A549 (cell line): ENCODE measurements at regions not wholly inside any gene's neighbourhood (a gene's known extent, or its start where the extent isn't known, plus 50 kb on each side); places are given as distances from the start of the nearest gene placed in this dataset.

Source experiments
- ATAC-seq, 2 experiments: fragments of 200-7000 bp in 1 of 2; fragments of >200 bp in 1 of 2; cut with Nextera tagmentation in 1 of 2; cut with Tn5 transposase in 1 of 2; 3 replicates each; pipeline versions ENCODE4 v1.8.0 to v1.9.1; 2018 to 2020; ENCODE audit warnings: mild to moderate bottlenecking in 1 of 2, moderate library complexity in 1 of 2
- CTCF ChIA-PET: fragments of 300-600 bp; sonication (Branson Sonifier 250); formaldehyde crosslinking; extraction: SDS; loops from one replicate; lab custom pipeline; 2021; ENCODE audit warnings: antibody characterized with exemption, inconsistent platforms; lab: Yijun Ruan, JAX
- POLR2A ChIA-PET: fragments of 350-600 bp; formaldehyde crosslinking; extraction: SDS; loops from one replicate; lab custom pipeline; 2021; ENCODE audit warnings: antibody characterized with exemption, inconsistent platforms; lab: Yijun Ruan, JAX
- DNase-seq, 2 experiments: peaks; one replicate each; pipeline versions ENCODE4 v3.0.0 to v3.0.0-alpha.2; 2011 to 2016; ENCODE audit warnings: low read depth in 1 of 2, low spot score in 1 of 2
- FAIRE-seq: peaks from 2 replicates; lab custom pipeline; 2011; peaks lifted over from hg19 to GRCh38; lab: Jason Lieb, UNC
- H3K27ac ChIP-seq, 2 experiments: fragments of >200 bp; sonication (Bioruptor Twin); formaldehyde crosslinking; 3 replicates each; pipeline ENCODE4 v1.5.1; 2016 to 2017
- H3K4me1 ChIP-seq: fragments of >200 bp; sonication (Bioruptor Twin); formaldehyde crosslinking; 3 replicates; pipeline ENCODE4 v1.6.1; 2016
- H3K4me2 ChIP-seq: fragments of >200 bp; sonication (Bioruptor Twin); formaldehyde crosslinking; 3 replicates; pipeline ENCODE4 v1.6.1; 2016
- H3K4me3 ChIP-seq: fragments of >200 bp; sonication (Bioruptor Twin); formaldehyde crosslinking; 3 replicates; pipeline ENCODE4 v1.5.1; 2016
- H3K9me3 ChIP-seq: fragments of >200 bp; sonication (Bioruptor Twin); formaldehyde crosslinking; 3 replicates; pipeline ENCODE4 v1.6.1; 2016
- BCL3 ChIP-seq: fragments of >200 bp; sonication (Bioruptor Twin); formaldehyde crosslinking; IDR thresholded peaks from 3 replicates; pipeline ENCODE4 v1.6.1; 2016
- CTCF ChIP-seq: fragments of >200 bp; sonication (Bioruptor Twin); formaldehyde crosslinking; IDR thresholded peaks from 3 replicates; pipeline ENCODE4 v1.5.1; 2016
- EHMT2 ChIP-seq: fragments of 200-600 bp; sonication (generic); IDR thresholded peaks from 2 replicates; pipeline ENCODE4 v1.6.1; 2016; ENCODE audit warnings: antibody characterized with exemption, low read depth, mild to moderate bottlenecking, moderate library complexity
- FOSL2 ChIP-seq, 2 experiments: fragments of 450-650 bp in 1 of 2; fragments of >200 bp in 1 of 2; sonication (Bioruptor Twin) in 1 of 2; formaldehyde crosslinking; IDR thresholded peaks; 2 replicates each; pipeline versions ENCODE4 v1.5.0 to v1.6.1; 2016 to 2020; ENCODE audit warnings: mild to moderate bottlenecking in 1 of 2, moderate library complexity in 1 of 2
- HDAC2 ChIP-seq: fragments of 200-600 bp; sonication (generic); IDR thresholded peaks from 2 replicates; pipeline ENCODE4 v1.6.1; 2016
- HES2 ChIP-seq: fragments of >200 bp; sonication (Bioruptor Twin); formaldehyde crosslinking; IDR thresholded peaks from 2 replicates; pipeline ENCODE4 v1.6.1; 2016
- HMGXB4 ChIP-seq: fragments of 250-450 bp; sonication (Bioruptor Pico); IDR thresholded peaks from 2 replicates; pipeline ENCODE4 v1.5.0; 2021; ENCODE audit warnings: mild to moderate bottlenecking, moderate library complexity, borderline replicate concordance
- HOXA7 ChIP-seq: fragments of 250-450 bp; sonication (Bioruptor Pico); IDR thresholded peaks from 2 replicates; pipeline ENCODE4 v1.5.0; 2020; ENCODE audit warnings: mild to moderate bottlenecking, moderate library complexity
- HOXB5 ChIP-seq: fragments of 250-450 bp; sonication (Bioruptor Pico); IDR thresholded peaks from 2 replicates; pipeline ENCODE4 v1.5.0; 2020; ENCODE audit warnings: mild to moderate bottlenecking, moderate library complexity
- NPAS2 ChIP-seq: fragments of 250-450 bp; sonication (Bioruptor Pico); IDR thresholded peaks from 2 replicates; pipeline ENCODE4 v1.8.0; 2022; ENCODE audit warnings: mild to moderate bottlenecking, moderate library complexity, borderline replicate concordance
- PBX3 ChIP-seq: IDR thresholded peaks from 2 replicates; pipeline ENCODE4 v1.6.1; 2012
- POLR2AphosphoS2 ChIP-seq: conservative IDR thresholded peaks from 2 replicates; pipeline ENCODE4 v1.6.1; 2012; ENCODE audit warnings: low read length, improper control_type of control experiment, inconsistent platforms
- RARB ChIP-seq: fragments of 250-450 bp; sonication (Bioruptor Pico); IDR thresholded peaks from 2 replicates; pipeline ENCODE4 v1.8.0; 2021; ENCODE audit warnings: mild to moderate bottlenecking, moderate library complexity
- SMC3 ChIP-seq: fragments of >200 bp; sonication (Bioruptor Twin); formaldehyde crosslinking; IDR thresholded peaks from 3 replicates; pipeline ENCODE4 v1.6.1; 2018; ENCODE audit warnings: inconsistent platforms
- TP53 ChIP-seq: fragments of 250-450 bp; sonication (Bioruptor Pico); IDR thresholded peaks from 2 replicates; pipeline ENCODE4 v1.5.0; 2021; ENCODE audit warnings: mild to moderate bottlenecking, moderate library complexity
- ZC3H11A ChIP-seq: fragments of 450-650 bp; IDR thresholded peaks from 2 replicates; pipeline ENCODE4 v1.6.1; 2014; ENCODE audit warnings: antibody characterized with exemption, mild to moderate bottlenecking
- ZNF302 ChIP-seq: fragments of 250-450 bp; sonication (Bioruptor Pico); IDR thresholded peaks from 2 replicates; pipeline ENCODE4 v1.9.0; 2021; ENCODE audit warnings: inconsistent platforms, mild to moderate bottlenecking, moderate library complexity
- ZSCAN20 ChIP-seq: fragments of 250-450 bp; sonication (Bioruptor Pico); IDR thresholded peaks from 2 replicates; pipeline ENCODE4 v1.8.0; 2022; ENCODE audit warnings: mild to moderate bottlenecking, moderate library complexity
- WGBS: methylation state at CpG from one replicate; pipeline ENCODE4 v1.1.6; 2017; ENCODE audit errors: missing lambda C conversion rate; 5-methylcytosine and 5-hydroxymethylcytosine counted together

- Histone ChIP-seq H3K4me2 (no peak overlapping the region), H3K9me3 (peaks cover 10% of the 10 kb centered on the region; the same call in 1 of the 3 replicates), H3K27ac (no peak overlapping the region), H3K4me1 (no peaks in the 10 kb centered on the region), H3K4me3 (no peak overlapping the region)
- DNase-seq = no peak
- no peak for ATAC-seq
- ChIA-PET CTCF (interaction anchor here (0.6 kb wide), 1 partner anchor 170 kb away, joined by 3 read pairs; no protein-coding TSS in a partner anchor), POLR2A (no interaction called here)
- no peak for FAIRE-seq
- TF ChIP-seq FOSL2 (IDR thresholded peaks at IDR 0.05) = no peak
- TF ChIP-seq FOSL2 (CRISPR knock-in tag; IDR thresholded peaks at IDR 0.05) = no peak
- no peak for TF ChIP-seq HOXB5 (CRISPR knock-in tag)
- 0% methylated on average over 1 of the region's 1 CpG for WGBS
These were observed 153.7 kb upstream of the ZBTB40 start for GRCh38 chr1:22297999-22298398.

- no peak for ATAC-seq
- no peak for FAIRE-seq
- no peak overlapping the region for H3K4me2 ChIP-seq
- no peak for DNase-seq
- no peak for TF ChIP-seq EHMT2
- no peak for TF ChIP-seq POLR2AphosphoS2
- no peak for TF ChIP-seq HDAC2
- no peak for TF ChIP-seq PBX3
- no peak for TF ChIP-seq HES2
- TF ChIP-seq ZSCAN20 (CRISPR knock-in tag) = no peak
- no peak for TF ChIP-seq ZNF302 (CRISPR knock-in tag)
- TF ChIP-seq TP53 (CRISPR knock-in tag) = no peak
- no peak for TF ChIP-seq HOXA7
- TF ChIP-seq NPAS2 (CRISPR knock-in tag) = no peak
- TF ChIP-seq BCL3 = no peak
- POLR2A ChIA-PET = no interaction called here
- peaks cover 21% of the 10 kb centered on the region for H3K9me3 ChIP-seq
- no peaks in the 10 kb centered on the region for H3K4me1 ChIP-seq
- CTCF ChIA-PET = no interaction called here
- H3K4me3 ChIP-seq = no peak overlapping the region
- H3K27ac ChIP-seq = no peak overlapping the region
These were observed 147.8 kb upstream of the ZBTB40 start for GRCh38 chr1:22303816-22304215.

GRCh38 chr1:22309572-22309971 lies 142.1 kb upstream of the ZBTB40 start:
- Histone ChIP-seq H3K27ac (no peak overlapping the region), H3K4me3 (no peak overlapping the region), H3K4me2 (no peak overlapping the region), H3K4me1 (no peaks in the 10 kb centered on the region), H3K9me3 (no peaks in the 10 kb centered on the region)
- TF ChIP-seq PBX3 = no peak
- TF ChIP-seq HMGXB4 (CRISPR knock-in tag) = no peak
- TF ChIP-seq HOXA7 = no peak
- no peak for TF ChIP-seq SMC3
- no peak for TF ChIP-seq BCL3
- TF ChIP-seq ZC3H11A = no peak
- no peak for TF ChIP-seq RARB (CRISPR knock-in tag)
- no peak for TF ChIP-seq CTCF
- ChIA-PET POLR2A (no interaction called here), CTCF (interaction anchor here (0.6 to 1.2 kb wide), 4 partner anchors 8 to 177 kb away, joined by 3 read pairs; no protein-coding TSS in a partner anchor)
- FAIRE-seq = no peak
- 82% methylated on average over 2 of the region's 2 CpGs for WGBS
- DNase-seq = no peak
- ATAC-seq = no peak
